Urinary bladder (tissue), 3 donors: ENCODE measurements at regions not wholly inside any gene's neighbourhood (a gene's known extent, or its start where the extent isn't known, plus 50 kb on each side); places are given as distances from the start of the nearest gene placed in this dataset.

Experiments used
- DNase-seq: peaks from one replicate; pipeline ENCODE4 v3.0.0-alpha.2; 2015; ENCODE audit errors: extremely low spot score
- H3K27ac ChIP-seq: one replicate; pipeline ENCODE4 v1.5.1; 2013; ENCODE audit warnings: low read depth, mild to moderate bottlenecking, moderate library complexity
- H3K36me3 ChIP-seq: one replicate; pipeline ENCODE4 v1.6.1; 2013; ENCODE audit warnings: mild to moderate bottlenecking, moderate library complexity; ENCODE audit not compliant: insufficient read depth
- H3K4me1 ChIP-seq: one replicate; pipeline ENCODE4 v1.6.1; 2013; ENCODE audit warnings: mild to moderate bottlenecking, moderate library complexity; ENCODE audit not compliant: insufficient read depth
- H3K4me3 ChIP-seq: one replicate; pipeline ENCODE4 v1.5.1; 2013; ENCODE audit warnings: low read depth, low read length
- WGBS: extraction: QIAGEN DNeasy Blood & Tissue Kit; methylation state at CpG from one replicate; pipeline ENCODE4 v1.1.7; 2013; 5-methylcytosine and 5-hydroxymethylcytosine counted together
- donor health status: healthy with polysubstance abuse.
- donor health status: healthy.

- no peaks in the 10 kb centered on the region for H3K4me1 ChIP-seq
- no peak overlapping the region for H3K27ac ChIP-seq
- no peaks in the 10 kb centered on the region for H3K36me3 ChIP-seq
- no peak overlapping the region for H3K4me3 ChIP-seq
- no peak for DNase-seq
- 87% methylated on average over 4 of the region's 4 CpGs for WGBS
Observed at GRCh38 chr6:153800580-153801188, 238.4 kb upstream of the OPRM1 start.

- Histone ChIP-seq H3K36me3 (no peaks in the 10 kb centered on the region), H3K4me1 (no peaks in the 10 kb centered on the region), H3K4me3 (no peak overlapping the region), H3K27ac (no peak overlapping the region)
- no peak for DNase-seq
- 46% methylated on average over 1 of the region's 1 CpG for WGBS
Observed at GRCh38 chr6:153790876-153791473, 248.1 kb upstream of the OPRM1 start.

DNA sequence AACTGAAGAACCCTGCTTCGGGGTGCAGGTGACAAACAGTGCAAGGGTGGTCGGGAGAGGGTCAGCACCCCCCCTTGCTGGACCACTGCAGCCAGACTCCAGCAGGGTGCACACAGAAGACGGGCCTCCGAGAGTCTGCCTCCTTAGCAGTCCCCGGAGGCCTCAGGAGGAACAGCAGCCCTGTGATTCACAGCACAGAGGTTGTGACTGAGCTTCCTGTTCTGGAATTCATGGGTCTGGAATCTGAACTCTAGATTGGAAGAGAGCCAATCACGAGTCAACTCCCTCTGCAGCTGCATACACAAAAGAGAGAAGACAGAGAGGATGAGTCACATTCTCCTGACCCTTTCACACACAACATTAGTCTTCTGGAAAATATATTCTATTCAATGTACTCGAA lies 249.0 kb upstream of the OPRM1 start:
- no peak overlapping the region for H3K27ac ChIP-seq
- H3K36me3 ChIP-seq, result no peaks in the 10 kb centered on the region
- no peak for DNase-seq
- no peaks in the 10 kb centered on the region for H3K4me1 ChIP-seq
- no peak overlapping the region for H3K4me3 ChIP-seq
- 77% methylated on average over 7 of the region's 7 CpGs for WGBS

DNA sequence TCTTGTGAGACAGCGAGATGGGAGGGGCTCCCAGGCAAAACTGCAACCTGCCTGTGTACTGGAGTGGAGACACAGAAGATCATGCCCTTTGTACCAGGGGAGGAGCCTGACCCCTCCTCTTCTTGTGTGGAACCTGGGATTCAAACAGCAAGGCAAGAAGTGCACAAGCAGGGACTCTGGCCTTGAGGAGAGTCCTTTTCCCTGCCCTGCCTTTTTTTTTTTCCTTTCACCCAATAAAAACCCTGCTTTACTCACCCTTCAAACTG lies 251.8 kb upstream of the OPRM1 start:
- Histone ChIP-seq H3K27ac (no peak overlapping the region), H3K36me3 (no peaks in the 10 kb centered on the region), H3K4me3 (no peak overlapping the region), H3K4me1 (no peaks in the 10 kb centered on the region)
- 0% methylated on average over 1 of the region's 1 CpG for WGBS
- DNase-seq, result no peak

DNA sequence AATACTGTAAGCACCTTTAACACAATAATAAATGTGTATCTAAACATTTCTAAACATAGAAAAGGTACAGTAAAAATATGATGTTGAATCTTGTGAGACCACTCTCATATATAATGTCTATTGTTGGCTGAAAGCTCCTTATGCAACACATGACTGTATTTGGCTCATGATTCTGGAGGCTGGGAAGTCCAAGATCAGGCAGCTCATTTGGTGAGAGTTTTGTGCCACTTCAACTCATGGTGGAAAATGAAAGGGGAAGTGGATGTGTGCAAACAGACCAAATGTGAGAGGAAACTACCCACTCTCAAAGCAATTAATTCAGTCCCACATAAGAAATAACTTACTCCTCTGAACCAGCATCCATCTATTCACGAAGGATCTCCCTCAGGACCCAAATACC lies 257.7 kb upstream of the OPRM1 start:
- Histone ChIP-seq H3K36me3 (no peaks in the 10 kb centered on the region), H3K27ac (no peak overlapping the region), H3K4me1 (no peaks in the 10 kb centered on the region), H3K4me3 (no peak overlapping the region)
- 74% methylated on average over 1 of the region's 1 CpG for WGBS
- DNase-seq, result no peak

GRCh38 chr6:153780011-153780410 lies 259.0 kb upstream of the OPRM1 start:
- no peak for DNase-seq
- no peaks in the 10 kb centered on the region for H3K36me3 ChIP-seq
- no peaks in the 10 kb centered on the region for H3K4me1 ChIP-seq
- H3K27ac ChIP-seq, result no peak overlapping the region
- no peak overlapping the region for H3K4me3 ChIP-seq
- 91% methylated on average over 1 of the region's 1 CpG for WGBS

DNA sequence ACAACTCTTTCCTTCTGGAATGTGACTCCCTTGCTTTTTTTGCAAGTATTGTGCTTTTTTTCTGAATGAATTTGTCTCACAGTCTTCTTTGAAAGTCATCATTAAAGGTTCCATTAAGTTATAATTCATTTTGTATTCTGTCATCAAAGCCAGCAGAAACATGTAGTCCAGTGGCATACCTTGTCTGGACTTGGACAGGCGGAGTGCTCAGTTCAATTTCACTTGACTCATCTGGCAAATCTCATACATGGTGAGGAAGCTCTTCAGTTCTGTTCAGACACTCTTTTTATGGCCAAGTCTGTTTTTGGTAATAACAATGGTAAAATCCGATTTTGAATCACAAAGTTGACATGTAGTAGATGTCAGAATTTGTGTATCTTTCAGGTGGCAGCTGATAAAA lies 260.8 kb upstream of the OPRM1 start:
- H3K27ac ChIP-seq, result no peak overlapping the region
- H3K4me3 ChIP-seq, result no peak overlapping the region
- H3K36me3 ChIP-seq, result no peaks in the 10 kb centered on the region
- WGBS, result 76% methylated on average over 2 of the region's 2 CpGs
- no peak for DNase-seq
- no peaks in the 10 kb centered on the region for H3K4me1 ChIP-seq

GRCh38 chr6:153771577-153771976 lies 267.5 kb upstream of the OPRM1 start:
- no peak overlapping the region for H3K27ac ChIP-seq
- no peak overlapping the region for H3K4me3 ChIP-seq
- H3K36me3 ChIP-seq, result no peaks in the 10 kb centered on the region
- DNase-seq, result no peak
- no peaks in the 10 kb centered on the region for H3K4me1 ChIP-seq

DNA sequence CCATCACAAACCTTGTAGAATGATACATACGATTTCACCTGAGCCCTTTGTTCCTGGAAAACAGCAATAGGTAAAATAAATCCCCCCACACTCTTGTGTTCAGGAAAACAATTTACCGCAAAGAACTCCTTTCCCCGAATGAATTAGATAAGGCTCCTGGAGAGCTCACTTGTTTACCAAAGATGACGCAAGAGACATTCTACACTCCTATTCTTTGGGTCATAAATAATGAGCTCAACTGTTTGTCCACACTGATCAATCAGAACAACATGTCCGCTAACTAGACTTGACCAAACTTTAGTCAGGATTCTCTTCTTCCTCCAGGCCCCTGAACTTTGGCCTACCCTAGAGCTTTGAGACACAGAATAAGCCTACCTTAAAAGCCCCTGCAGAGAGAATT lies 271.9 kb upstream of the OPRM1 start:
- no peak overlapping the region for H3K27ac ChIP-seq
- no peak for DNase-seq
- H3K4me3 ChIP-seq, result no peak overlapping the region
- 74% methylated on average over 5 of the region's 5 CpGs for WGBS
- no peaks in the 10 kb centered on the region for H3K4me1 ChIP-seq
- H3K36me3 ChIP-seq, result no peaks in the 10 kb centered on the region

GRCh38 chr6:153758516-153758915 lies 280.5 kb upstream of the OPRM1 start:
- Histone ChIP-seq H3K27ac (no peak overlapping the region), H3K36me3 (no peaks in the 10 kb centered on the region), H3K4me1 (no peaks in the 10 kb centered on the region), H3K4me3 (no peak overlapping the region)
- peak; percentile 2 for DNase-seq
- WGBS, result 76% methylated on average over 2 of the region's 2 CpGs

DNA sequence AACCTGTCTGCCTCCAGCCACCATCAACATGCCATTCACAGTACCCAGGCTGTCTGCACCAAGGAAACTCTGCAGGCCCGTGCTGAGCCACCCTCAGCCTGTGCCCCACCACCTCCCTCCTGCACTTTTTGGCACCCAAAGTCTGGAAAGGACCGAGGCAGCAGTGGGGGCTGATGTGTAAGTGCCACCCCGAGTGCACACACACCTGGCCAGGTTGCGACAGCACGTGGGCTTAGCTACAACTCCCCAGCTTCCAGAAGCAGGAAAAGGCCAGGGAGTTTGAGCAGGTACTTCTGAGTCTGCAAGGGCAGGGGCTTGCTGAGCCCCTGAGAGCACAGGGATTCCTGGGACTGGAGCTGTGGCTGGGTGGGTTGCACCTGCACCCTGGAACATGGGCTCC lies 303.3 kb upstream of the OPRM1 start:
- H3K4me3 ChIP-seq, result no peak overlapping the region
- DNase-seq, result no peak
- H3K4me1 ChIP-seq, result no peaks in the 10 kb centered on the region
- no peak overlapping the region for H3K27ac ChIP-seq
- 71% methylated on average over 5 of the region's 5 CpGs for WGBS
- H3K36me3 ChIP-seq, result peaks cover 2% of the 10 kb centered on the region

DNA sequence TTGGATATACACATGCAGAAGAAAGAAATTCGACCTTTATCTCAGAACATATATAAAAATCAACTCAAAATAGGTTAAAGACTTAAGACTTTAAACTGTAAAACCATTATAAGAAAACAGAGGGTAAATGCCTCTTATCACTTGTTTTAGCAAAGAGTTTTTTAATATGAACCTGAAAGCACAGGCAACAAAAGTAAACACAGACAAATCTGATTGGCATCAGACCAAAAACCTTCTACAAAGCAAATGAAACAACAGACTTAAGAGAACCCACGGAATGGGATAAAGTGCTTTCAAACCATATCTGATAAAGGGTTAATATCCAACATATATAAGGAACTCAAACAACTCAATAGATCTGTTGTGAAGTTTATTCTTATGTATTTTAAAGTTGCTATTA lies 309.9 kb upstream of the OPRM1 start:
- peaks cover 2% of the 10 kb centered on the region for H3K36me3 ChIP-seq
- H3K27ac ChIP-seq, result no peak overlapping the region
- no peaks in the 10 kb centered on the region for H3K4me1 ChIP-seq
- DNase-seq, result peak; percentile 8
- H3K4me3 ChIP-seq, result no peak overlapping the region
- 14% methylated on average over 2 of the region's 2 CpGs for WGBS

- WGBS, result 18% methylated on average over 1 of the region's 1 CpG
- no peaks in the 10 kb centered on the region for H3K4me1 ChIP-seq
- no peak for DNase-seq
- H3K4me3 ChIP-seq, result no peak overlapping the region
- peaks cover 2% of the 10 kb centered on the region for H3K36me3 ChIP-seq
- H3K27ac ChIP-seq, result no peak overlapping the region
Observed at GRCh38 chr6:153727885-153728284, 311.2 kb upstream of the OPRM1 start.

GRCh38 chr6:153725456-153725855 lies 313.6 kb upstream of the OPRM1 start:
- no peaks in the 10 kb centered on the region for H3K4me1 ChIP-seq
- no peaks in the 10 kb centered on the region for H3K36me3 ChIP-seq
- no peak overlapping the region for H3K4me3 ChIP-seq
- no peak for DNase-seq
- H3K27ac ChIP-seq, result no peak overlapping the region
- WGBS, result 24% methylated on average over 3 of the region's 3 CpGs

- Histone ChIP-seq H3K4me3 (no peak overlapping the region), H3K4me1 (no peaks in the 10 kb centered on the region), H3K36me3 (no peaks in the 10 kb centered on the region), H3K27ac (no peak overlapping the region)
- no peak for DNase-seq
Observed at GRCh38 chr6:153720732-153721131, 318.3 kb upstream of the OPRM1 start.
